SK-N-SH (cell line): ENCODE measurements at regions not wholly inside any gene's neighbourhood (a gene's known extent, or its start where the extent isn't known, plus 50 kb on each side); places are given as distances from the start of the nearest gene placed in this dataset.
"Not testable (repeated sequence)": the region's sequence is repeated elsewhere in the genome, so short reads cannot be mapped to it uniquely, and the experiment has no call there.

Experiments
- CTCF ChIA-PET: fragments of 300-600, 350-600 bp; formaldehyde crosslinking; extraction: SDS; loops from one replicate; lab custom pipeline; 2021; lab: Yijun Ruan, JAX
- POLR2A ChIA-PET: fragments of 350-600 bp; sonication (Branson Sonifier 250); formaldehyde crosslinking; extraction: SDS; loops from one replicate; lab custom pipeline; 2020; ENCODE audit warnings: antibody characterized with exemption, inconsistent platforms; lab: Yijun Ruan, JAX
- DNase-seq: peaks from one replicate; pipeline ENCODE4 v3.0.0; 2012
- H2AFZ ChIP-seq: fragments of 200-600 bp; sonication (generic); 2 replicates; pipeline ENCODE4 v1.8.1; 2016; ENCODE audit warnings: antibody characterized with exemption, mild to moderate bottlenecking, low read depth
- H3F3A ChIP-seq: fragments of 200-600 bp; sonication (generic); replicated peaks from 2 replicates; pipeline ENCODE3; 2016; ENCODE audit warnings: antibody characterized with exemption, mild to moderate bottlenecking; ENCODE audit not compliant: insufficient read depth
- H3K27ac ChIP-seq, 2 experiments: fragments of 200-500 bp in 1 of 2; fragments of 200-600 bp in 1 of 2; sonication (Bioruptor generic) in 1 of 2; sonication (generic), shearing (Covaris generic) in 1 of 2; 2 replicates each; pipeline versions ENCODE4 v1.5.1 to v1.6.1; 2014 to 2016; ENCODE audit warnings: low read depth in 2 of 2, inconsistent platforms in 1 of 2, low read length in 1 of 2, mild to moderate bottlenecking in 1 of 2, mixed read lengths in 1 of 2
- H3K27me3 ChIP-seq: fragments of 200-600 bp; sonication (generic), shearing (Covaris generic); 2 replicates; pipeline ENCODE4 v1.6.1; 2016; ENCODE audit warnings: mixed run types; ENCODE audit not compliant: insufficient read depth
- H3K36me3 ChIP-seq, 2 experiments: fragments of 200-500 bp in 1 of 2; fragments of 200-600 bp in 1 of 2; sonication (Bioruptor generic) in 1 of 2; sonication (generic) in 1 of 2; replicated peaks in 1 of 2; 2 replicates each; pipeline versions ENCODE3 to v1.5.1; 2014 to 2016; ENCODE audit warnings: low read length in 1 of 2, mild to moderate bottlenecking in 1 of 2; ENCODE audit not compliant: insufficient read depth in 2 of 2, control insufficient read depth in 1 of 2
- H3K4me1 ChIP-seq, 2 experiments: fragments of 200-500 bp in 1 of 2; fragments of 200-600 bp in 1 of 2; sonication (Bioruptor generic) in 1 of 2; sonication (generic), shearing (Covaris generic) in 1 of 2; 2 replicates each; pipeline versions ENCODE4 v1.5.1 to v1.6.1; 2014 to 2016; ENCODE audit warnings: low read depth in 1 of 2, low read length in 1 of 2, mixed run types in 1 of 2; ENCODE audit not compliant: insufficient read depth in 2 of 2, control insufficient read depth in 1 of 2
- H3K4me2 ChIP-seq: fragments of 200-600 bp; sonication (generic), shearing (Covaris generic); 2 replicates; pipeline ENCODE4 v1.6.1; 2017; ENCODE audit warnings: mixed run types
- H3K4me3 ChIP-seq, 2 experiments: fragments of 200-500 bp in 1 of 2; fragments of 200-600 bp in 1 of 2; sonication (Bioruptor generic) in 1 of 2; sonication (generic), shearing (Covaris generic) in 1 of 2; 2 replicates each; pipeline versions ENCODE4 v1.5.1 to v1.8.1; 2014 to 2016; ENCODE audit warnings: low read depth in 2 of 2, inconsistent platforms in 1 of 2, low read length in 1 of 2, mild to moderate bottlenecking in 1 of 2, mixed read lengths in 1 of 2, moderate library complexity in 1 of 2
- H3K79me2 ChIP-seq: fragments of 200-600 bp; sonication (generic); 2 replicates; pipeline ENCODE4 v1.8.1; 2017; ENCODE audit warnings: mild to moderate bottlenecking; ENCODE audit not compliant: insufficient read depth
- H3K9ac ChIP-seq: fragments of 200-600 bp; sonication (generic); 2 replicates; pipeline ENCODE4 v1.6.1; 2017; ENCODE audit warnings: mixed run types
- H3K9me2 ChIP-seq: fragments of 200-600 bp; sonication (generic); 2 replicates; pipeline ENCODE4 v1.6.1; 2017; ENCODE audit warnings: mixed run types
- H3K9me3 ChIP-seq: fragments of 200-600 bp; sonication (generic); 2 replicates; pipeline ENCODE4 v1.6.1; 2017; ENCODE audit warnings: mixed run types, mild to moderate bottlenecking, moderate library complexity
- H4K20me1 ChIP-seq: fragments of 200-600 bp; sonication (generic); 2 replicates; pipeline ENCODE4 v1.6.1; 2017; ENCODE audit warnings: mild to moderate bottlenecking, mixed run types; ENCODE audit not compliant: insufficient read depth
- CTCF ChIP-seq: fragments of 200-600 bp; sonication (generic); IDR thresholded peaks from 2 replicates; pipeline ENCODE4 v1.6.1; 2017; ENCODE audit warnings: antibody characterized with exemption, mild to moderate bottlenecking, moderate library complexity
- WGBS: methylation state at CpG from one replicate; pipeline ENCODE4 v1.1.6; 2017; ENCODE audit warnings: low lambda C conversion rate; 5-methylcytosine and 5-hydroxymethylcytosine counted together

GRCh38 chr2:158866082-158866481 is 71.0 kb downstream of the DAPL1 start:
- H2AFZ ChIP-seq, H3K79me2 ChIP-seq, CTCF ChIA-PET, H3K27ac ChIP-seq, H3K9ac ChIP-seq, H3K9me3 ChIP-seq, POLR2A ChIA-PET, H3K4me2 ChIP-seq, H3K9me2 ChIP-seq, H3K27me3 ChIP-seq, H3K36me3 ChIP-seq, H3K4me3 ChIP-seq, H3K4me1 ChIP-seq, H3F3A ChIP-seq, DNase-seq, H4K20me1 ChIP-seq: not testable (repeated sequence)
- WGBS, result 82% methylated on average over 12 of the region's 12 CpGs

- not testable (repeated sequence) for H3K79me2 ChIP-seq
Observed at GRCh38 chr2:158867531-158868191, 72.5 kb downstream of the DAPL1 start.

GRCh38 chr2:158868386-158868785 is 73.3 kb downstream of the DAPL1 start:
- H3K27ac ChIP-seq, H4K20me1 ChIP-seq, H3K9ac ChIP-seq, POLR2A ChIA-PET, H3K36me3 ChIP-seq, H3F3A ChIP-seq, H3K79me2 ChIP-seq, DNase-seq, CTCF ChIA-PET, H3K4me1 ChIP-seq, H3K9me3 ChIP-seq, H3K9me2 ChIP-seq, H3K27me3 ChIP-seq, H3K4me3 ChIP-seq, H3K4me2 ChIP-seq, H2AFZ ChIP-seq: not testable (repeated sequence)
- WGBS, result 37% methylated on average over 6 of the region's 7 CpGs

More at GRCh38 chr2:158867531-158868191, 72.5 kb downstream of the DAPL1 start:
- H3K4me3 ChIP-seq, H2AFZ ChIP-seq, H4K20me1 ChIP-seq, H3F3A ChIP-seq, H3K4me1 ChIP-seq, H3K27me3 ChIP-seq, DNase-seq, H3K36me3 ChIP-seq, H3K4me2 ChIP-seq, H3K9me2 ChIP-seq, H3K27ac ChIP-seq, H3K9ac ChIP-seq, CTCF ChIA-PET, H3K9me3 ChIP-seq, POLR2A ChIA-PET: not testable (repeated sequence)
- WGBS, result 70% methylated on average over 17 of the region's 18 CpGs

- CTCF ChIA-PET, H3K4me1 ChIP-seq, H3K9me3 ChIP-seq, H3K9me2 ChIP-seq, H3K27me3 ChIP-seq, DNase-seq, H3K4me2 ChIP-seq, H3K27ac ChIP-seq, H3K4me3 ChIP-seq, H4K20me1 ChIP-seq, H2AFZ ChIP-seq, H3F3A ChIP-seq, H3K36me3 ChIP-seq, H3K79me2 ChIP-seq, POLR2A ChIA-PET, H3K9ac ChIP-seq: not testable (repeated sequence)
- TF ChIP-seq CTCF, result peak; percentile 22
- WGBS, result 44% methylated on average over 5 of the region's 6 CpGs
Observed at GRCh38 chr2:158869122-158869521, 74.0 kb downstream of the DAPL1 start.

- H2AFZ ChIP-seq, H3K9ac ChIP-seq, H3K9me3 ChIP-seq, H3F3A ChIP-seq, POLR2A ChIA-PET, H3K27me3 ChIP-seq, H3K9me2 ChIP-seq, H3K4me2 ChIP-seq, CTCF ChIA-PET, H3K4me3 ChIP-seq, DNase-seq, H3K27ac ChIP-seq, H3K79me2 ChIP-seq, H3K4me1 ChIP-seq, H3K36me3 ChIP-seq, H4K20me1 ChIP-seq: not testable (repeated sequence)
- 75% methylated on average over 10 of the region's 11 CpGs for WGBS
Observed at GRCh38 chr2:158869609-158870008, 74.5 kb downstream of the DAPL1 start.
